ENCODE measurements at regions not wholly inside any gene's neighbourhood (a gene's known extent, or its start where the extent isn't known, plus 50 kb on each side); places are given as distances from the start of the nearest gene placed in this dataset.

DNA sequence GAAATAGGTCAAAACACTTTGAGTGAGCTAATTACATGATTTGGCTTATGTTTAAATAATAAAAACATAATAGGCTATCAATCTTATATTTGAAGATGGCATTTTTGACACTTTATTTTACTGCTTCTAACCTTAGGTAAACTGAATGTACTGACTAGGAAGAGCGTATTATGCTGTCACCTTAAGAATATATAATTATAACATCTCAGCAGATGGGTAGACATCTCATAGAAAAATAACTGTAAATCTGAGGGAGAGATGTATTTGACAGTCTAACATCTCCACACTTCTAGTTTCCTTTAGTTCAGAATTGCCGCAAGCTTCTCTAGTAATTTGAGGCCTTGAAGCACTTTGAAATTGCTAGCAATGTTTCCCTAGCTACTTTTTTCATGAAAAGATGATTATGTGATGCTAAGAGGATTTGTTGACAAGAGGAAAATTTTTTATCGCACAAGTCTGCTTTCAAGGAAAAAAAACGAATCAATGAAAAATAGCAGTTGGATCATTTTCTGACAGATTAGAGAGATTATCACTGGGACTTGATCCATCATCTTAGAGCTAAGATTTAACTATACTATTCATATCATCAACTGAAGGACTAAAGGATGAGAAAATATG, 238.2 kb upstream of the NAALADL2 start:
- Histone ChIP-seq H3K4me1 (ENCODE audit: control insufficient read depth, insufficient read depth, low read length) (no peaks in the 10 kb centered on the region), H3K27ac (ENCODE audit: extremely low read depth, low read depth, low read length) (no peak overlapping the region), H3K4me3 (ENCODE audit: low read depth, low read length) (no peak overlapping the region), H3K36me3 (ENCODE audit: control insufficient read depth in 2 of 2, insufficient read depth in 1 of 2, low read length in 2 of 2) (no peaks in the 10 kb centered on the region), H3K9me3 (ENCODE audit: control insufficient read depth, insufficient read depth, low read depth, low read length) (no peaks in the 10 kb centered on the region)
- CTCF ChIA-PET, result no interaction called here
- POLR2A ChIA-PET, result no interaction called here
- TF ChIP-seq TRIM28 (IDR thresholded peaks at IDR 0.05; ENCODE audit: borderline replicate concordance, low read length) (no peak), YY1 (tag by site-specific recombination; IDR thresholded peaks at IDR 0.05) (no peak), YY2 (tag by site-specific recombination; IDR thresholded peaks at IDR 0.05) (no peak), ZSCAN30 (tag by site-specific recombination; IDR thresholded peaks at IDR 0.05) (no peak), ZBTB48 (tag by site-specific recombination; IDR thresholded peaks at IDR 0.05) (no peak), ZSCAN16 (tag by site-specific recombination; IDR thresholded peaks at IDR 0.05) (no peak), GLI4 (tag by site-specific recombination; IDR thresholded peaks at IDR 0.05) (no peak), ZNF24 (tag by site-specific recombination; IDR thresholded peaks at IDR 0.05) (no peak), BCL11B (tag by site-specific recombination; IDR thresholded peaks at IDR 0.05; ENCODE audit: low read depth) (no peak)
- TF ChIP-seq, protein P1, sequence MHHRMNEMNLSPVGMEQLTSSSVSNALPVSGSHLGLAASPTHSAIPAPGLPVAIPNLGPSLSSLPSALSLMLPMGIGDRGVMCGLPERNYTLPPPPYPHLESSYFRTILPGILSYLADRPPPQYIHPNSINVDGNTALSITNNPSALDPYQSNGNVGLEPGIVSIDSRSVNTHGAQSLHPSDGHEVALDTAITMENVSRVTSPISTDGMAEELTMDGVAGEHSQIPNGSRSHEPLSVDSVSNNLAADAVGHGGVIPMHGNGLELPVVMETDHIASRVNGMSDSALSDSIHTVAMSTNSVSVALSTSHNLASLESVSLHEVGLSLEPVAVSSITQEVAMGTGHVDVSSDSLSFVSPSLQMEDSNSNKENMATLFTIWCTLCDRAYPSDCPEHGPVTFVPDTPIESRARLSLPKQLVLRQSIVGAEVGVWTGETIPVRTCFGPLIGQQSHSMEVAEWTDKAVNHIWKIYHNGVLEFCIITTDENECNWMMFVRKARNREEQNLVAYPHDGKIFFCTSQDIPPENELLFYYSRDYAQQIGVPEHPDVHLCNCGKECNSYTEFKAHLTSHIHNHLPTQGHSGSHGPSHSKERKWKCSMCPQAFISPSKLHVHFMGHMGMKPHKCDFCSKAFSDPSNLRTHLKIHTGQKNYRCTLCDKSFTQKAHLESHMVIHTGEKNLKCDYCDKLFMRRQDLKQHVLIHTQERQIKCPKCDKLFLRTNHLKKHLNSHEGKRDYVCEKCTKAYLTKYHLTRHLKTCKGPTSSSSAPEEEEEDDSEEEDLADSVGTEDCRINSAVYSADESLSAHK (tag by site-specific recombination; IDR thresholded peaks at IDR 0.05), result no peak
- TF ChIP-seq, protein P2, sequence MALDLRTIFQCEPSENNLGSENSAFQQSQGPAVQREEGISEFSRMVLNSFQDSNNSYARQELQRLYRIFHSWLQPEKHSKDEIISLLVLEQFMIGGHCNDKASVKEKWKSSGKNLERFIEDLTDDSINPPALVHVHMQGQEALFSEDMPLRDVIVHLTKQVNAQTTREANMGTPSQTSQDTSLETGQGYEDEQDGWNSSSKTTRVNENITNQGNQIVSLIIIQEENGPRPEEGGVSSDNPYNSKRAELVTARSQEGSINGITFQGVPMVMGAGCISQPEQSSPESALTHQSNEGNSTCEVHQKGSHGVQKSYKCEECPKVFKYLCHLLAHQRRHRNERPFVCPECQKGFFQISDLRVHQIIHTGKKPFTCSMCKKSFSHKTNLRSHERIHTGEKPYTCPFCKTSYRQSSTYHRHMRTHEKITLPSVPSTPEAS (tag by site-specific recombination; IDR thresholded peaks at IDR 0.05), result no peak
- TF ChIP-seq, protein P3, sequence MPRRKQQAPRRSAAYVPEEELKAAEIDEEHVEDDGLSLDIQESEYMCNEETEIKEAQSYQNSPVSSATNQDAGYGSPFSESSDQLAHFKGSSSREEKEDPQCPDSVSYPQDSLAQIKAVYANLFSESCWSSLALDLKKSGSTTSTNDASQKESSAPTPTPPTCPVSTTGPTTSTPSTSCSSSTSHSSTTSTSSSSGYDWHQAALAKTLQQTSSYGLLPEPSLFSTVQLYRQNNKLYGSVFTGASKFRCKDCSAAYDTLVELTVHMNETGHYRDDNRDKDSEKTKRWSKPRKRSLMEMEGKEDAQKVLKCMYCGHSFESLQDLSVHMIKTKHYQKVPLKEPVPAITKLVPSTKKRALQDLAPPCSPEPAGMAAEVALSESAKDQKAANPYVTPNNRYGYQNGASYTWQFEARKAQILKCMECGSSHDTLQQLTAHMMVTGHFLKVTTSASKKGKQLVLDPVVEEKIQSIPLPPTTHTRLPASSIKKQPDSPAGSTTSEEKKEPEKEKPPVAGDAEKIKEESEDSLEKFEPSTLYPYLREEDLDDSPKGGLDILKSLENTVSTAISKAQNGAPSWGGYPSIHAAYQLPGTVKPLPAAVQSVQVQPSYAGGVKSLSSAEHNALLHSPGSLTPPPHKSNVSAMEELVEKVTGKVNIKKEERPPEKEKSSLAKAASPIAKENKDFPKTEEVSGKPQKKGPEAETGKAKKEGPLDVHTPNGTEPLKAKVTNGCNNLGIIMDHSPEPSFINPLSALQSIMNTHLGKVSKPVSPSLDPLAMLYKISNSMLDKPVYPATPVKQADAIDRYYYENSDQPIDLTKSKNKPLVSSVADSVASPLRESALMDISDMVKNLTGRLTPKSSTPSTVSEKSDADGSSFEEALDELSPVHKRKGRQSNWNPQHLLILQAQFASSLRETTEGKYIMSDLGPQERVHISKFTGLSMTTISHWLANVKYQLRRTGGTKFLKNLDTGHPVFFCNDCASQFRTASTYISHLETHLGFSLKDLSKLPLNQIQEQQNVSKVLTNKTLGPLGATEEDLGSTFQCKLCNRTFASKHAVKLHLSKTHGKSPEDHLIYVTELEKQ (tag by site-specific recombination; IDR thresholded peaks at IDR 0.05; ENCODE audit: borderline replicate concordance), result no peak

DNA sequence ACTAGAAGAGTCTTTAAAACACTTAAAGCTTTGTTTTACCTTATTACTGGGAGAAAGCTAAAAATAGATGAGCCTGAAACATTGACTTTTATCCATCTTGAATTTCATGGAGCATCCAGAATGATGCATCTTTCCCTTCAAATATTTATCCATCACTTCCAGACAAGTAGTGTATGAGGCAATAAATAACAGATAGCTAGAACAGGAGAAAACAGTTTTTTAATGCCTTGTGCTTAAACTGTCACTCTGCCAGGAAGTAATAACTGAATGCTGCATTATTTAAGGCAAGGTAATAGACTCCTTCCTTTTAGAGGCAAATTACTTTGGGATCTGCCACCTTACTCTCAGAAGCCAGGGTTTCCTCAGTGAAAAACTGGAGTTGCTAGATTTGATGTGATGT, 225.8 kb upstream of the NAALADL2 start:
- H3K4me3 ChIP-seq (ENCODE audit: low read depth, low read length), result no peak overlapping the region
- TF ChIP-seq, protein P4, sequence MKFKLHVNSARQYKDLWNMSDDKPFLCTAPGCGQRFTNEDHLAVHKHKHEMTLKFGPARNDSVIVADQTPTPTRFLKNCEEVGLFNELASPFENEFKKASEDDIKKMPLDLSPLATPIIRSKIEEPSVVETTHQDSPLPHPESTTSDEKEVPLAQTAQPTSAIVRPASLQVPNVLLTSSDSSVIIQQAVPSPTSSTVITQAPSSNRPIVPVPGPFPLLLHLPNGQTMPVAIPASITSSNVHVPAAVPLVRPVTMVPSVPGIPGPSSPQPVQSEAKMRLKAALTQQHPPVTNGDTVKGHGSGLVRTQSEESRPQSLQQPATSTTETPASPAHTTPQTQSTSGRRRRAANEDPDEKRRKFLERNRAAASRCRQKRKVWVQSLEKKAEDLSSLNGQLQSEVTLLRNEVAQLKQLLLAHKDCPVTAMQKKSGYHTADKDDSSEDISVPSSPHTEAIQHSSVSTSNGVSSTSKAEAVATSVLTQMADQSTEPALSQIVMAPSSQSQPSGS (tag by site-specific recombination; IDR thresholded peaks at IDR 0.05; ENCODE audit: low read depth), result no peak
- TF ChIP-seq HOXA7 (CRISPR knock-in tag; IDR thresholded peaks at IDR 0.05; ENCODE audit: borderline replicate concordance) (no peak), ZNF292 (tag by site-specific recombination; IDR thresholded peaks at IDR 0.05; ENCODE audit: borderline replicate concordance, low read depth) (no peak), ZNF248 (tag by site-specific recombination; IDR thresholded peaks at IDR 0.05) (no peak), ZNF658 (tag by site-specific recombination; IDR thresholded peaks at IDR 0.05) (no peak), ZNF391 (tag by site-specific recombination; IDR thresholded peaks at IDR 0.05; ENCODE audit: borderline replicate concordance, low read depth) (no peak), ZNF521 (tag by site-specific recombination; IDR thresholded peaks at IDR 0.05) (no peak), ZNF600 (tag by site-specific recombination; IDR thresholded peaks at IDR 0.05) (no peak)
- TF ChIP-seq, protein P5, sequence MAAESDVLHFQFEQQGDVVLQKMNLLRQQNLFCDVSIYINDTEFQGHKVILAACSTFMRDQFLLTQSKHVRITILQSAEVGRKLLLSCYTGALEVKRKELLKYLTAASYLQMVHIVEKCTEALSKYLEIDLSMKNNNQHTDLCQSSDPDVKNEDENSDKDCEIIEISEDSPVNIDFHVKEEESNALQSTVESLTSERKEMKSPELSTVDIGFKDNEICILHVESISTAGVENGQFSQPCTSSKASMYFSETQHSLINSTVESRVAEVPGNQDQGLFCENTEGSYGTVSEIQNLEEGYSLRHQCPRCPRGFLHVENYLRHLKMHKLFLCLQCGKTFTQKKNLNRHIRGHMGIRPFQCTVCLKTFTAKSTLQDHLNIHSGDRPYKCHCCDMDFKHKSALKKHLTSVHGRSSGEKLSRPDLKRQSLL (tag by site-specific recombination; IDR thresholded peaks at IDR 0.05), result no peak
- TF ChIP-seq, protein P6, sequence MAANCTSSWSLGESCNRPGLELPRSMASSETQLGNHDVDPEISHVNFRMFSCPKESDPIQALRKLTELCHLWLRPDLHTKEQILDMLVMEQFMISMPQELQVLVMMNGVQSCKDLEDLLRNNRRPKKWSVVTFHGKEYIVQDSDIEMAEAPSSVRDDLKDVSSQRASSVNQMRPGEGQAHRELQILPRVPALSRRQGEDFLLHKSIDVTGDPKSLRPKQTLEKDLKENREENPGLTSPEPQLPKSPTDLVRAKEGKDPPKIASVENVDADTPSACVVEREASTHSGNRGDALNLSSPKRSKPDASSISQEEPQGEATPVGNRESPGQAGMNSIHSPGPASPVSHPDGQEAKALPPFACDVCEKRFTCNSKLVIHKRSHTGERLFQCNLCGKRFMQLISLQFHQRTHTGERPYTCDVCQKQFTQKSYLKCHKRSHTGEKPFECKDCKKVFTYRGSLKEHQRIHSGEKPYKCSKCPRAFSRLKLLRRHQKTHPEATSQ (tag by site-specific recombination; IDR thresholded peaks at IDR 0.05), result no peak

More for the DNA sequence above, 225.8 kb upstream of the NAALADL2 start:
- Histone ChIP-seq H3K27ac (ENCODE audit: extremely low read depth, low read depth, low read length) (no peak overlapping the region), H3K36me3 (ENCODE audit: control insufficient read depth in 2 of 2, insufficient read depth in 1 of 2, low read length in 2 of 2) (no peaks in the 10 kb centered on the region), H3K9me3 (ENCODE audit: control insufficient read depth, insufficient read depth, low read depth, low read length) (no peaks in the 10 kb centered on the region), H3K4me1 (ENCODE audit: control insufficient read depth, insufficient read depth, low read length) (no peaks in the 10 kb centered on the region)
- ChIA-PET POLR2A (no interaction called here), CTCF (no interaction called here)

Data from HEK293 (cell line).